GM12878 (cell line): ENCODE measurements at regions not wholly inside any gene's neighbourhood (a gene's known extent, or its start where the extent isn't known, plus 50 kb on each side); places are given as distances from the start of the nearest gene placed in this dataset.

ENCODE experiments used
- ASH2L ChIP-seq: fragments of 300-600, 200-600 bp; sonication (generic); IDR thresholded peaks from 2 replicates; pipeline ENCODE4 v1.6.1; 2017; ENCODE audit warnings: low read depth, mild to moderate bottlenecking, borderline replicate concordance
- CBX5 ChIP-seq: sonication (generic); IDR thresholded peaks from 2 replicates; pipeline ENCODE4 v1.6.1; 2016; ENCODE audit warnings: low read depth, moderate library complexity, mild to moderate bottlenecking, inconsistent platforms
- PBX3 ChIP-seq: IDR thresholded peaks from 2 replicates; pipeline ENCODE4 v1.6.1; 2011; ENCODE audit warnings: mild to moderate bottlenecking, low read depth, low read length, moderate library complexity; ENCODE audit not compliant: insufficient replicate concordance
- TF ChIP-seq, protein P1 (sequence below), 3 experiments: IDR thresholded peaks in 2 of 3; conservative IDR thresholded peaks in 1 of 3; 2 replicates each; pipeline ENCODE4 v1.5.1; 2011; ENCODE audit warnings: low read depth in 3 of 3, low read length in 3 of 3, mild to moderate bottlenecking in 3 of 3, control low read depth in 2 of 3, moderate library complexity in 2 of 3, inconsistent platforms in 1 of 3, mixed read lengths in 1 of 3; ENCODE audit not compliant: control insufficient read depth in 2 of 3, insufficient read depth in 1 of 3; ENCODE audit errors: extremely low read depth in 1 of 3
- TF ChIP-seq, protein P2 (sequence below): fragments of 150-350 bp; IDR thresholded peaks from 2 replicates; pipeline ENCODE4 v1.6.1; 2016; ENCODE audit warnings: low read depth, low read length

DNA sequence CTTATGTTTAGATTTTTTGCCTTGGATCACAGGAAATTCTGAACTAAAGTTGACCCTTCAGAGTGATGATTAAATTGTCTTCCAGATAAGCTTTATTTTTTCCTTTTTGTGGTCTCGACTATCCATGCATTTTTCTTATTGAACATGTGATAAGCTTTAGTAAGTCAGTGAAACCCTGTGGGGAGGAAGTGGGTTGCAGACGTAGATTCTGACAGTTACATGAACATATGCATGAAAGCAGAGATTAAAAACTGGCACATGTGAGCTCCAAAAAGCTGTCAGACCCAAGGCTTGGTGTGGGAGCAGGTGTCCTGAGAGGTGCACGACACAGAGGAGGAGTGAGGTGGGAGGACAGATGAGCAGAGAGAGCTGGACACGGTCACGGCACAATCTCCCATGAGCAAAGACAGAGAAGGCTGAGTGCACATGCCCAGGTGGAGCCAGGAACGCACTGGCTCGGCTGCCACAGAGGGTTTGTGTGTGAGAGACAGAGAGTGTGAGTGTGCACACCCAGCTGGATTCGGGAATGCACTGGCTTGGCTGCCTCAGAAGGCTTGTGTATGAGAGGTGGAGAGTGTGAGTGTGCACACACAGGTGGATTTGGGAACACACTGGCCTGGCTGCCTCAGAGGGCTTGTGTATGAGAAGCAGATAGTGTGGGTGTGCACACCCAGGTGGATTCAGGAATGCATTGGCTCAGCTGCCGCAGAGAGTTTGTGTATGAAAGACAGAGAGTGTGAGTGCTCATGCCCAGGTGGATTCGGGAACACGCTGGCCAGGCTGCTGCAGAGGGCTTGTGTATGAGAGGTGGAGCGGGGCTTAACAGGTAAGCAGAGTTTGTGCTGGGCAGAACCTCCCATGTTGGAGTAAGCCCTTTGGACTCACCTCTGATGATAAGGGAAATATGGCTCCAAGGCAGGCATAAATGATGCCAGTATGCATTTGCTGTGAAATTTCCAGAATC is 849.1 kb upstream of the SALL3 start:
- TF ChIP-seq, protein P1, sequence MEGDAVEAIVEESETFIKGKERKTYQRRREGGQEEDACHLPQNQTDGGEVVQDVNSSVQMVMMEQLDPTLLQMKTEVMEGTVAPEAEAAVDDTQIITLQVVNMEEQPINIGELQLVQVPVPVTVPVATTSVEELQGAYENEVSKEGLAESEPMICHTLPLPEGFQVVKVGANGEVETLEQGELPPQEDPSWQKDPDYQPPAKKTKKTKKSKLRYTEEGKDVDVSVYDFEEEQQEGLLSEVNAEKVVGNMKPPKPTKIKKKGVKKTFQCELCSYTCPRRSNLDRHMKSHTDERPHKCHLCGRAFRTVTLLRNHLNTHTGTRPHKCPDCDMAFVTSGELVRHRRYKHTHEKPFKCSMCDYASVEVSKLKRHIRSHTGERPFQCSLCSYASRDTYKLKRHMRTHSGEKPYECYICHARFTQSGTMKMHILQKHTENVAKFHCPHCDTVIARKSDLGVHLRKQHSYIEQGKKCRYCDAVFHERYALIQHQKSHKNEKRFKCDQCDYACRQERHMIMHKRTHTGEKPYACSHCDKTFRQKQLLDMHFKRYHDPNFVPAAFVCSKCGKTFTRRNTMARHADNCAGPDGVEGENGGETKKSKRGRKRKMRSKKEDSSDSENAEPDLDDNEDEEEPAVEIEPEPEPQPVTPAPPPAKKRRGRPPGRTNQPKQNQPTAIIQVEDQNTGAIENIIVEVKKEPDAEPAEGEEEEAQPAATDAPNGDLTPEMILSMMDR (IDR thresholded peaks at IDR 0.05 in 2 of 3, conservative IDR thresholded peaks at IDR 0.05 in 1 of 3; ENCODE audit: control insufficient read depth in 2 of 3, extremely low read depth in 1 of 3, insufficient read depth in 1 of 3, low read depth in 3 of 3, low read length in 3 of 3): no peak
- TF ChIP-seq CBX5 (no peak), PBX3 (no peak), ASH2L (no peak)
- TF ChIP-seq, protein P2, sequence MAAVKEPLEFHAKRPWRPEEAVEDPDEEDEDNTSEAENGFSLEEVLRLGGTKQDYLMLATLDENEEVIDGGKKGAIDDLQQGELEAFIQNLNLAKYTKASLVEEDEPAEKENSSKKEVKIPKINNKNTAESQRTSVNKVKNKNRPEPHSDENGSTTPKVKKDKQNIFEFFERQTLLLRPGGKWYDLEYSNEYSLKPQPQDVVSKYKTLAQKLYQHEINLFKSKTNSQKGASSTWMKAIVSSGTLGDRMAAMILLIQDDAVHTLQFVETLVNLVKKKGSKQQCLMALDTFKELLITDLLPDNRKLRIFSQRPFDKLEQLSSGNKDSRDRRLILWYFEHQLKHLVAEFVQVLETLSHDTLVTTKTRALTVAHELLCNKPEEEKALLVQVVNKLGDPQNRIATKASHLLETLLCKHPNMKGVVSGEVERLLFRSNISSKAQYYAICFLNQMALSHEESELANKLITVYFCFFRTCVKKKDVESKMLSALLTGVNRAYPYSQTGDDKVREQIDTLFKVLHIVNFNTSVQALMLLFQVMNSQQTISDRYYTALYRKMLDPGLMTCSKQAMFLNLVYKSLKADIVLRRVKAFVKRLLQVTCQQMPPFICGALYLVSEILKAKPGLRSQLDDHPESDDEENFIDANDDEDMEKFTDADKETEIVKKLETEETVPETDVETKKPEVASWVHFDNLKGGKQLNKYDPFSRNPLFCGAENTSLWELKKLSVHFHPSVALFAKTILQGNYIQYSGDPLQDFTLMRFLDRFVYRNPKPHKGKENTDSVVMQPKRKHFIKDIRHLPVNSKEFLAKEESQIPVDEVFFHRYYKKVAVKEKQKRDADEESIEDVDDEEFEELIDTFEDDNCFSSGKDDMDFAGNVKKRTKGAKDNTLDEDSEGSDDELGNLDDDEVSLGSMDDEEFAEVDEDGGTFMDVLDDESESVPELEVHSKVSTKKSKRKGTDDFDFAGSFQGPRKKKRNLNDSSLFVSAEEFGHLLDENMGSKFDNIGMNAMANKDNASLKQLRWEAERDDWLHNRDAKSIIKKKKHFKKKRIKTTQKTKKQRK: no peak
